ENCODE measurements at regions not wholly inside any gene's neighbourhood (a gene's known extent, or its start where the extent isn't known, plus 50 kb on each side); places are given as distances from the start of the nearest gene placed in this dataset.

DNA sequence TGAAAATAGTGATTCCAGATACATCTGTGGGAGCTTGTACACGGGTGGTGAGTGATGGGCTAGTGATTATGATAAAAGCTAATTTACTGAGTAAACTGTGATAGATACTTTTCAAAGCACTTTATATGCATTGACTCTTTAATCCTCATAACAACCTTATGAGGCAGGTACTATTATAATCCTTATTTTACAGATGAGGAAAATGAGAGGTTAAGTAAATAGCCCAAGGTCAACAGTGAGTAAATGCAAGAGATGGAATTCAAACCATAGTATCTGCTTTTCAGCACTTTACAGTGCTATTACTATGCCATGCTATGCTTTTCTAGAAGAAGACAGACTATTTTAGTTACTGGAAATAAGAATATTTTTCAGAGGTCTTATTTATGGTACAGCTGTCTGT, 320.9 kb upstream of the CITED2 start:
- Histone ChIP-seq H3K27me3 (ENCODE audit: insufficient read depth, low read length, poor library complexity) (no peaks in the 10 kb centered on the region), H2BK5ac (ENCODE audit: low read length) (no peak overlapping the region), H3K36me3 (ENCODE audit: control insufficient read depth, insufficient read depth, low read length) (no peaks in the 10 kb centered on the region), H3K4me1 (ENCODE audit: control insufficient read depth, low read depth, low read length) (no peaks in the 10 kb centered on the region), H3K4me3 (ENCODE audit: low read length) (no peak overlapping the region), H4K8ac (ENCODE audit: low read depth, low read length) (no peak overlapping the region), H3K79me1 (ENCODE audit: low read length) (no peaks in the 10 kb centered on the region), H3K4ac (ENCODE audit: low read depth, low read length) (no peak overlapping the region), H2BK120ac (ENCODE audit: low read depth, low read length) (no peak overlapping the region), H2AK5ac (ENCODE audit: low read length) (no peak overlapping the region), H3K9ac (ENCODE audit: low read length) (no peak overlapping the region), H3K27ac (ENCODE audit: low read depth, low read length) (no peak overlapping the region), H2BK15ac (replicated peaks; ENCODE audit: low read depth) (no peak overlapping the region), H3K79me2 (ENCODE audit: control insufficient read depth, insufficient read depth, low read length) (no peaks in the 10 kb centered on the region), H4K5ac (ENCODE audit: low read length) (no peak overlapping the region), H3K23ac (ENCODE audit: low read length) (no peak overlapping the region), H3K56ac (ENCODE audit: low read length) (no peak overlapping the region), H3K4me2 (ENCODE audit: low read length) (no peak overlapping the region), H3K18ac (ENCODE audit: low read length) (no peak overlapping the region)
- no peak for DNase-seq
- whole genome bisulfite sequencing (ENCODE audit: extremely low coverage, insufficient coverage, low lambda C conversion rate) = no CpG with 5 or more reads among the region's 1 CpG

DNA sequence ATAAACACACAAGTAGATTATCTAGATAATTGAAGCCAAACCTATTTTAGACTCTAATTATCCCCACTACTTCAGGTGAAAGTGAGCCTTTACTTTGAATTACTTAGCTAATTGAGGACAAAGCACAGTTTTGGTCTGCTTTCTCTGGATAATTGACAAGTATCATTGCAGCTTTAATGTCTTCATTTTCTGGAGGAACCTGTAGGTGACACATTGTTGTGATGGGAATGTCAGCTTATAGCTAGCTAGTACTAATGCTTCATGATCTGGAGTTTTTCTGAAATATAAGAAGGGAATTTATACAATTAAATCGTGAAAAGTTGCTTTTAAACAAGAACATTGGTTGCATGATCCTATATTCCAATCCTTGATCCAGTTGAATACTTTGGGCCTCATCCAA, 319.3 kb upstream of the CITED2 start:
- no CpG with 5 or more reads among the region's 1 CpG for WGBS (ENCODE audit: extremely low coverage, insufficient coverage, low lambda C conversion rate)
- Histone ChIP-seq H4K8ac (ENCODE audit: low read depth, low read length) (no peak overlapping the region), H3K23ac (ENCODE audit: low read length) (no peak overlapping the region), H3K4me3 (ENCODE audit: low read length) (no peak overlapping the region), H3K18ac (ENCODE audit: low read length) (no peak overlapping the region), H2BK15ac (replicated peaks; ENCODE audit: low read depth) (no peak overlapping the region), H3K56ac (ENCODE audit: low read length) (no peak overlapping the region), H2BK120ac (ENCODE audit: low read depth, low read length) (no peak overlapping the region), H3K4ac (ENCODE audit: low read depth, low read length) (no peak overlapping the region), H3K4me2 (ENCODE audit: low read length) (no peak overlapping the region), H2AK5ac (ENCODE audit: low read length) (no peak overlapping the region), H3K27me3 (ENCODE audit: insufficient read depth, low read length, poor library complexity) (no peaks in the 10 kb centered on the region), H3K36me3 (ENCODE audit: control insufficient read depth, insufficient read depth, low read length) (no peaks in the 10 kb centered on the region), H3K79me1 (ENCODE audit: low read length) (no peaks in the 10 kb centered on the region), H3K4me1 (ENCODE audit: control insufficient read depth, low read depth, low read length) (no peaks in the 10 kb centered on the region), H3K79me2 (ENCODE audit: control insufficient read depth, insufficient read depth, low read length) (no peaks in the 10 kb centered on the region), H3K27ac (ENCODE audit: low read depth, low read length) (no peak overlapping the region), H4K5ac (ENCODE audit: low read length) (no peak overlapping the region), H2BK5ac (ENCODE audit: low read length) (no peak overlapping the region), H3K9ac (ENCODE audit: low read length) (no peak overlapping the region)
- no peak for DNase-seq

DNA sequence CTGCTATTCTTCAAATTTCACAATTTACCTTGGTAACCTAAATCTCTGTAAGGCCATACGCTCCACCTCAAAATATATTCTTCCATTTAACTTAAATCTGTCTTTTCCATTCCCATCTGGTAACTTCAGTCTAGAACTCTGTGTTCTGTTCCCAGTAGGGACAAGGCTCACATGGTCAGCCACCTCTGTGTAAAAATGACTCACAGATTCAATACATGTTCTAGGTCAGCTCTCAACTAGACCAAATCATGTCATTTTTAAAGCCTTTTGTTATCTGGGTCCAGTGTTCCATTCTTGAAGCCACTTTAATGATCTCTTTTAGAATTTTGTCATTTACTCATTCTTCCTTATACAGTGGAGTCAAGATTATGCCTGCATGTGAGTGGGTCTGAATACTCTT, 315.6 kb upstream of the CITED2 start:
- Histone ChIP-seq H3K36me3 (ENCODE audit: control insufficient read depth, insufficient read depth, low read length) (no peaks in the 10 kb centered on the region), H3K79me2 (ENCODE audit: control insufficient read depth, insufficient read depth, low read length) (no peaks in the 10 kb centered on the region), H3K4ac (ENCODE audit: low read depth, low read length) (no peak overlapping the region), H4K8ac (ENCODE audit: low read depth, low read length) (no peak overlapping the region), H3K4me3 (ENCODE audit: low read length) (no peak overlapping the region), H3K4me1 (ENCODE audit: control insufficient read depth, low read depth, low read length) (no peaks in the 10 kb centered on the region), H2BK5ac (ENCODE audit: low read length) (no peak overlapping the region), H2BK15ac (replicated peaks; ENCODE audit: low read depth) (no peak overlapping the region), H3K9ac (ENCODE audit: low read length) (no peak overlapping the region), H3K4me2 (ENCODE audit: low read length) (no peak overlapping the region), H3K27me3 (ENCODE audit: insufficient read depth, low read length, poor library complexity) (no peaks in the 10 kb centered on the region), H3K79me1 (ENCODE audit: low read length) (no peaks in the 10 kb centered on the region), H3K56ac (ENCODE audit: low read length) (no peak overlapping the region), H3K27ac (ENCODE audit: low read depth, low read length) (no peak overlapping the region), H3K23ac (ENCODE audit: low read length) (no peak overlapping the region), H2BK120ac (ENCODE audit: low read depth, low read length) (no peak overlapping the region), H2AK5ac (ENCODE audit: low read length) (no peak overlapping the region), H3K18ac (ENCODE audit: low read length) (no peak overlapping the region), H4K5ac (ENCODE audit: low read length) (no peak overlapping the region)
- no peak for DNase-seq
- 100% methylated on average over 1 of the region's 1 CpG for WGBS (ENCODE audit: extremely low coverage, insufficient coverage, low lambda C conversion rate)

DNA sequence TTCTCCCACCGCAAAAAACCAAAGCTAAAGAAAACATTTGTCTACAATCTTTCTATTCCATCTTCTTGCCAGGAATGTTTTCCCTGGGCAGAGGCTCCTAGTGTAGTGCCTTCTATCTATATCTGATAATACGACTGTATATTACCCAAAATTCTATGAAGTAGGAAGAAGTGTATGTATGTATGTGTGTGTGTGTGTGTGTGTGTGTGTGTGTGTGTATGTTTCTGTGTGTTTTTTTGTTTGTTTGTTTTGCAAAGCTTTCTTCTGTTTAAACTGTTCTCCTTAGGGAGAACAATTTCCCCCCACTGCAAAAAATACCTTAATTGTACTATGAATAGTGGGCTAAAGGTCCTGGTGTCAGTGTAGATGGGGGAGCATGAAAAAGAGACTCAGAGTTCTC, 312.6 kb upstream of the CITED2 start:
- Histone ChIP-seq H3K36me3 (ENCODE audit: control insufficient read depth, insufficient read depth, low read length) (no peaks in the 10 kb centered on the region), H3K27ac (ENCODE audit: low read depth, low read length) (no peak overlapping the region), H2BK15ac (replicated peaks; ENCODE audit: low read depth) (no peak overlapping the region), H3K56ac (ENCODE audit: low read length) (no peak overlapping the region), H3K18ac (ENCODE audit: low read length) (no peak overlapping the region), H3K4me2 (ENCODE audit: low read length) (no peak overlapping the region), H3K27me3 (ENCODE audit: insufficient read depth, low read length, poor library complexity) (no peaks in the 10 kb centered on the region), H3K79me1 (ENCODE audit: low read length) (no peaks in the 10 kb centered on the region), H3K9ac (ENCODE audit: low read length) (no peak overlapping the region), H4K8ac (ENCODE audit: low read depth, low read length) (no peak overlapping the region), H3K4ac (ENCODE audit: low read depth, low read length) (no peak overlapping the region), H2AK5ac (ENCODE audit: low read length) (no peak overlapping the region), H4K5ac (ENCODE audit: low read length) (no peak overlapping the region), H2BK5ac (ENCODE audit: low read length) (no peak overlapping the region), H3K4me3 (ENCODE audit: low read length) (no peak overlapping the region), H2BK120ac (ENCODE audit: low read depth, low read length) (no peak overlapping the region), H3K4me1 (ENCODE audit: control insufficient read depth, low read depth, low read length) (no peaks in the 10 kb centered on the region), H3K79me2 (ENCODE audit: control insufficient read depth, insufficient read depth, low read length) (no peaks in the 10 kb centered on the region), H3K23ac (ENCODE audit: low read length) (no peak overlapping the region)
- no peak for DNase-seq
- WGBS (ENCODE audit: extremely low coverage, insufficient coverage, low lambda C conversion rate) = no CpG with 5 or more reads among the region's 2 CpGs

DNA sequence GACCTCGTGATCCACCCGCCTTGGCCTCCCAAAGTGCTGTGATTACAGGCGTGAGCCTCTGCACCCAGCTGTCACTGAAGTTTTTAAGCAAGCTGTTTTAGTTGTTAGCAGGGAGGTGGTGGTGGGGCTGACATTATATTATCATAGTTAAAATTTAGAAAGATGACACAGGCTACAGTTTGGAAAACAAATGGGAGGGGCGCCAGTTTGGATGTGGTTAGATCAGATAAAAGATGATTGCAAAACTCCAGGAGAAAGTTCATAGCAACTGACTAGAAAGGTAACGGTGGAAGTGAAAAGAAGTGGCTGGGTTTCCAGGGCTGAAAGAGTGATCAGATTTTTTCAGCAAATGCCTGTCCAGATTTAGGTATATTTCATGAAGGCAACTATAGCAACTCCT, 311.9 kb upstream of the CITED2 start:
- Histone ChIP-seq H2BK5ac (ENCODE audit: low read length) (no peak overlapping the region), H3K4me3 (ENCODE audit: low read length) (no peak overlapping the region), H3K56ac (ENCODE audit: low read length) (no peak overlapping the region), H2BK120ac (ENCODE audit: low read depth, low read length) (no peak overlapping the region), H3K4me1 (ENCODE audit: control insufficient read depth, low read depth, low read length) (no peaks in the 10 kb centered on the region), H3K4me2 (ENCODE audit: low read length) (no peak overlapping the region), H3K27ac (ENCODE audit: low read depth, low read length) (no peak overlapping the region), H3K18ac (ENCODE audit: low read length) (no peak overlapping the region), H3K36me3 (ENCODE audit: control insufficient read depth, insufficient read depth, low read length) (no peaks in the 10 kb centered on the region), H3K79me2 (ENCODE audit: control insufficient read depth, insufficient read depth, low read length) (no peaks in the 10 kb centered on the region), H2BK15ac (replicated peaks; ENCODE audit: low read depth) (no peak overlapping the region), H3K4ac (ENCODE audit: low read depth, low read length) (no peak overlapping the region), H4K8ac (ENCODE audit: low read depth, low read length) (no peak overlapping the region), H2AK5ac (ENCODE audit: low read length) (no peak overlapping the region), H3K79me1 (ENCODE audit: low read length) (no peaks in the 10 kb centered on the region), H3K27me3 (ENCODE audit: insufficient read depth, low read length, poor library complexity) (no peaks in the 10 kb centered on the region), H3K9ac (ENCODE audit: low read length) (no peak overlapping the region), H4K5ac (ENCODE audit: low read length) (no peak overlapping the region), H3K23ac (ENCODE audit: low read length) (no peak overlapping the region)
- WGBS (ENCODE audit: extremely low coverage, insufficient coverage, low lambda C conversion rate) = no CpG with 5 or more reads among the region's 5 CpGs
- DNase-seq = no peak

DNA sequence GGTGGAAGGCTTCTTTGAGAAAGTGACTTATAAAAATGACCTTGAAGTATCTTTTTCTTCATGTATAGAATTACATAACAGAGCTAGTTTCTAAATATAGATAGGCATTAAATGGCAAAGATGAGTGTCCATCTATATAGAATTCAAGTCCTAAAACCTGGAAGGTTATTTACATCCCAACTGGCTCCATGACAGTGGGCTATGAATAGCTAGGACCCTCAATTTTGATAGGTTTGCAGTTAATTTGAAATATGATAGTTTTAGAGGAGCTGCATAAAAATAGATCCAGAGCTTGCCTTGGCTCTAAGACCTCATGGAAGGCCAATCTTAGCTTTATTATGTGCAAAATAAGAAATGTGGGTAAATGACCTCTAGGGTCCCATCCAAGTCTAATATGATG, 310.6 kb upstream of the CITED2 start:
- Histone ChIP-seq H3K18ac (ENCODE audit: low read length) (no peak overlapping the region), H3K36me3 (ENCODE audit: control insufficient read depth, insufficient read depth, low read length) (no peaks in the 10 kb centered on the region), H3K4me3 (ENCODE audit: low read length) (no peak overlapping the region), H3K56ac (ENCODE audit: low read length) (no peak overlapping the region), H3K4ac (ENCODE audit: low read depth, low read length) (no peak overlapping the region), H3K27me3 (ENCODE audit: insufficient read depth, low read length, poor library complexity) (no peaks in the 10 kb centered on the region), H3K79me2 (ENCODE audit: control insufficient read depth, insufficient read depth, low read length) (no peaks in the 10 kb centered on the region), H3K79me1 (ENCODE audit: low read length) (no peaks in the 10 kb centered on the region), H4K5ac (ENCODE audit: low read length) (no peak overlapping the region), H3K4me1 (ENCODE audit: control insufficient read depth, low read depth, low read length) (no peaks in the 10 kb centered on the region), H2BK15ac (replicated peaks; ENCODE audit: low read depth) (no peak overlapping the region), H3K23ac (ENCODE audit: low read length) (no peak overlapping the region), H2AK5ac (ENCODE audit: low read length) (no peak overlapping the region), H3K27ac (ENCODE audit: low read depth, low read length) (no peak overlapping the region), H2BK120ac (ENCODE audit: low read depth, low read length) (no peak overlapping the region), H3K4me2 (ENCODE audit: low read length) (no peak overlapping the region), H4K8ac (ENCODE audit: low read depth, low read length) (no peak overlapping the region), H2BK5ac (ENCODE audit: low read length) (no peak overlapping the region), H3K9ac (ENCODE audit: low read length) (no peak overlapping the region)
- DNase-seq = no peak

Measured in mesendoderm (in vitro differentiated cells).